IgD-negative memory B cell (primary cell): ENCODE measurements at regions not wholly inside any gene's neighbourhood (a gene's known extent, or its start where the extent isn't known, plus 50 kb on each side); places are given as distances from the start of the nearest gene placed in this dataset.

ENCODE experiments used
- H3K27ac Mint-ChIP-seq, 3 donors: one replicate each; pipeline ENCODE4 v1.8.0; 2020 to 2022; ENCODE audit warnings: mild to moderate bottlenecking in 3 of 3, mixed read lengths in 3 of 3, moderate library complexity in 1 of 3
- H3K27me3 Mint-ChIP-seq: one replicate; pipeline ENCODE4 v1.8.0; 2021; ENCODE audit warnings: mixed read lengths
- H3K36me3 Mint-ChIP-seq: one replicate; pipeline ENCODE4 v1.8.0; 2020; ENCODE audit warnings: mild to moderate bottlenecking, mixed read lengths
- H3K4me1 Mint-ChIP-seq, 3 donors: one replicate each; pipeline ENCODE4 v1.8.0; 2020 to 2022; ENCODE audit warnings: mixed read lengths in 3 of 3, mild to moderate bottlenecking in 1 of 3
- H3K4me3 Mint-ChIP-seq, 4 donors: one replicate each; pipeline ENCODE4 v1.8.0; 2020 to 2022; ENCODE audit warnings: mild to moderate bottlenecking in 4 of 4, mixed read lengths in 4 of 4, moderate library complexity in 3 of 4
- H3K9me3 Mint-ChIP-seq, 3 donors: one replicate each; pipeline ENCODE4 v1.8.0; 2020 to 2021; ENCODE audit warnings: mixed read lengths in 3 of 3, mild to moderate bottlenecking in 1 of 3

GRCh38 chr4:162640152-162640551, 476.4 kb upstream of the FSTL5 start:
- Mint-ChIP-seq H3K4me1 (no peaks in the 10 kb centered on the region), H3K4me3 (no peak overlapping the region), H3K27ac (no peak overlapping the region), H3K27me3 (no peaks in the 10 kb centered on the region), H3K9me3 (peaks cover 2 to 8% (median 5%) of the 10 kb centered on the region in 3 donors), H3K36me3 (no peaks in the 10 kb centered on the region)

DNA sequence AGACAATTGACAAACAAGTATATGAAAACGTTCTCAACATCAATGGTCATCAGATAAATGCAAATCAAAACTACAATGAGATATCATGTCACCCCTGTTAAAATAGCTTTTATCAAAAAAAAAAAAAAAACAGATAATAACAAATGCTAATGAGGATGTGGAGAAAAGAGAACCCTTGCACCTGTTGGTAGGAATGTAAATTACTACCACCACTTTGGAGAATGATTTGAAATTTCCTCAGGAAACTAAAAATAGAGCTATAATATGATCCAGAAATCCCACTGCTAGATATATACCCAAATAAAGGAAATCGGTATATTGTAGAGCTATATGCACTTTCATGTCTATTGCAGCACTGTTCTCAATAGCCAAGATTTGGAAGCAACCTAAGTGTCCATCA, 470.6 kb upstream of the FSTL5 start:
- no peaks in the 10 kb centered on the region for H3K4me1 Mint-ChIP-seq
- no peak overlapping the region for H3K4me3 Mint-ChIP-seq
- no peaks in the 10 kb centered on the region for H3K27me3 Mint-ChIP-seq
- H3K36me3 Mint-ChIP-seq, result no peaks in the 10 kb centered on the region
- peaks cover 2 to 13% (median 4%) of the 10 kb centered on the region in 3 donors for H3K9me3 Mint-ChIP-seq
- no peak overlapping the region for H3K27ac Mint-ChIP-seq

DNA sequence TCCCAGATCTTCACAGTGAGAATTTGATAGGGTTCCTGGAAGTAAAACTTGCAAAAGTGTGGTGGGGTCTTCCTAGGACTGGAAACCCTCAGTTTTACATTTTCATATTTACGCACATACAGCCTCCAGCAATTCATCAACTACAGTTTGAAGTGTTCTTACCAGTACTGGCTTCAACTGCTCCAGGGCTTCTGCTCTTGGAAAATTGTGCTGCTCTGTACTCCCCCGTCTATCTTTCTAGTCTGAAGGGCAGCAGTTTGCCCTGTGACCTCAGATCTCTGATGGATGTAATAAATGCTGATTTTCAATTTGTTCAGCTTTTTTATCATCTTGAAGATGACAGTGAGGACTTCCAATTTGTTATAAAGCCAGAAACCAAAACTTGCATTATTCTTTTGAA, 458.9 kb upstream of the FSTL5 start:
- H3K4me1 Mint-ChIP-seq, result no peaks in the 10 kb centered on the region
- no peak overlapping the region for H3K4me3 Mint-ChIP-seq
- H3K9me3 Mint-ChIP-seq, result no peaks in the 10 kb centered on the region
- no peak overlapping the region for H3K27ac Mint-ChIP-seq
- H3K27me3 Mint-ChIP-seq, result no peaks in the 10 kb centered on the region
- no peaks in the 10 kb centered on the region for H3K36me3 Mint-ChIP-seq

DNA sequence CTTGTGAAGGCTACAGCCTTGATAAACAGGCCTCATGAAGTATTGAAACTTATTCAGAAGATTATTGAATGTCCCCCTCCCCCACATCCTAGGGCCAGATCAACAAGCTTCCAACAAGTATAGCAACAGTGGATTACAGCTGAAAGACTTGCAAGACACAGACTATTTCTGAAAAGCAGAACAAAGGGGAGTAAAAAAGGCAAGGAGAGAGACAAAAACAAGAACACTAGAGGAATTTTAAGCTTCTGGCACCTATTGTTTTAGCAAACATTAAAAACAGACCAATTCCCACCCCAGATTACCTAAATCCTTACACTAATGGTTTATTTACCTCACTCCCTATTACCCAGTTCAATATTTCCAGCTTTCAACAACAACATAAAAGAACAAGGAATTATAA, 446.3 kb upstream of the FSTL5 start:
- Mint-ChIP-seq H3K27ac (no peak overlapping the region), H3K4me1 (no peaks in the 10 kb centered on the region), H3K4me3 (no peak overlapping the region), H3K36me3 (no peaks in the 10 kb centered on the region), H3K27me3 (no peaks in the 10 kb centered on the region), H3K9me3 (no peaks in the 10 kb centered on the region)

DNA sequence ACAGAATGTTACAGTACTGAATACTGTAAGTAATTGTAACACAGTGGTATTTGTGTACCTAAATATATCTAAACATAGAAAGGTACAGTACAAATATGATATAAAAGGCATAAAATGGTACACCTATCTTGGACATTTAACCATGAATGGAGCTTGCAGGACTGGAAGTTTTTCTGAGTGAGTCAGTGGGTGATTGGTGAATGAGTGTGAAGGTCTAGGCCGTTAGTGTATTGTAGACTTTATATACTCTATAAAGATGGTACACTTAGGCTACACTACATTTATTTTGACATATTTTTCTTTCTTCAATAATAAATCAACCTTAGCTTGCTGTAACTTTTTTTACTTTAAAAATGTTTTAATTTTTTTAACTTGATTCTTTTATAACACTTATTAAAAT, 422.5 kb upstream of the FSTL5 start:
- Mint-ChIP-seq H3K36me3 (no peaks in the 10 kb centered on the region), H3K9me3 (peaks cover 0 to 2% (median 0%) of the 10 kb centered on the region in 3 donors), H3K27me3 (no peaks in the 10 kb centered on the region), H3K27ac (no peak overlapping the region), H3K4me3 (no peak overlapping the region), H3K4me1 (peaks cover 0 to 1% (median 0%) of the 10 kb centered on the region in 3 donors)

DNA sequence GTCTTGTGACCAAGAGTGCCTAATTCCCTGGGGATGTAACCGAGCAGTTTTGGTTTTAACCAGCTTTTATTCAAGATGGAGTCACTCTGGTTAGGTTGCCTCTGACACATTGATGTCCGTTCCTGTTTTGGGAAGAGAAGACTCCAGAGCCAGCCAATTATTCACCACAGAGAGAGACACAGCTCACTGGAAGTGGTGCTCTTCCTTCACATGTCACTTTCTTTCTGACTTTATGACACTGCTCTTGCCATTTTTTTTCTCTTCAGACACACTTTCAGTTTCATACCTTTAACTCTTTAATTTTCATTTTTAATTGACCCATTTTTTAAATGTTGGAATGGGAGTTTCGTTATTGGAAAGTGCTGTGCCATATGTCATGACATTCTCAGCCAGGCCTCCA, 418.4 kb upstream of the FSTL5 start:
- H3K9me3 Mint-ChIP-seq, result peaks cover 0 to 2% (median 0%) of the 10 kb centered on the region in 3 donors

GRCh38 chr4:162565730-162566129, 401.9 kb upstream of the FSTL5 start:
- no peak overlapping the region for H3K4me3 Mint-ChIP-seq
- no peak overlapping the region for H3K27ac Mint-ChIP-seq
- no peaks in the 10 kb centered on the region for H3K4me1 Mint-ChIP-seq
- H3K36me3 Mint-ChIP-seq, result no peaks in the 10 kb centered on the region
- no peaks in the 10 kb centered on the region for H3K9me3 Mint-ChIP-seq
- H3K27me3 Mint-ChIP-seq, result no peaks in the 10 kb centered on the region

More for the DNA sequence above, 418.4 kb upstream of the FSTL5 start:
- Mint-ChIP-seq H3K4me1 (peaks cover 0 to 1% (median 0%) of the 10 kb centered on the region in 3 donors), H3K27me3 (no peaks in the 10 kb centered on the region), H3K36me3 (no peaks in the 10 kb centered on the region), H3K4me3 (no peak overlapping the region), H3K27ac (no peak overlapping the region)

- Mint-ChIP-seq H3K4me1 (no peaks in the 10 kb centered on the region), H3K27me3 (no peaks in the 10 kb centered on the region), H3K27ac (no peak overlapping the region), H3K36me3 (no peaks in the 10 kb centered on the region), H3K9me3 (peaks cover 0 to under 1% (median 0%) of the 10 kb centered on the region in 3 donors), H3K4me3 (no peak overlapping the region)
These were observed 396.3 kb upstream of the FSTL5 start for GRCh38 chr4:162560073-162560472.

GRCh38 chr4:162557516-162558106, 393.8 kb upstream of the FSTL5 start:
- H3K27me3 Mint-ChIP-seq, result no peaks in the 10 kb centered on the region
- H3K9me3 Mint-ChIP-seq, result peaks cover 0 to 4% (median 0%) of the 10 kb centered on the region in 3 donors
- no peak overlapping the region for H3K4me3 Mint-ChIP-seq
- H3K36me3 Mint-ChIP-seq, result no peaks in the 10 kb centered on the region
- H3K27ac Mint-ChIP-seq, result no peak overlapping the region
- no peaks in the 10 kb centered on the region for H3K4me1 Mint-ChIP-seq

DNA sequence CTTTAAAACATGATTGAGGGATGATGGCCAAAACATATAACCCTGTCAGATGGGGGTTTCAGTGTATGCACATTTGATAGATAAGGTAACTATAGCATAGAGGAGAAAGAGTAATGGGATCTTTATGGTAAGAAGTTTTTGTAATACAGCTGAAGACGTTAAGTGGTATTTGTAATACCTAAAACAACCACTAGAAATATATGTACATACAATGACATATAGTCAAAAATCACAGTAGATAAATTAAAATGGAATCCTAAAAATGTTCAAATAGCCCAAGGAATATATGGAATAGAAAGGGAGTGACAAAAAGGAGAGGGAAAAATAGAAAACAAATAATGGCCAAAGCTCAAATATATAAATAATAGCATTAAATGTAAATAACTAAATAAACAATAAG, 371.3 kb upstream of the FSTL5 start:
- H3K4me3 Mint-ChIP-seq, result no peak overlapping the region
- no peak overlapping the region for H3K27ac Mint-ChIP-seq
- no peaks in the 10 kb centered on the region for H3K4me1 Mint-ChIP-seq
- peaks cover 0 to 6% (median 0%) of the 10 kb centered on the region in 3 donors for H3K9me3 Mint-ChIP-seq
- no peaks in the 10 kb centered on the region for H3K36me3 Mint-ChIP-seq
- H3K27me3 Mint-ChIP-seq, result no peaks in the 10 kb centered on the region

DNA sequence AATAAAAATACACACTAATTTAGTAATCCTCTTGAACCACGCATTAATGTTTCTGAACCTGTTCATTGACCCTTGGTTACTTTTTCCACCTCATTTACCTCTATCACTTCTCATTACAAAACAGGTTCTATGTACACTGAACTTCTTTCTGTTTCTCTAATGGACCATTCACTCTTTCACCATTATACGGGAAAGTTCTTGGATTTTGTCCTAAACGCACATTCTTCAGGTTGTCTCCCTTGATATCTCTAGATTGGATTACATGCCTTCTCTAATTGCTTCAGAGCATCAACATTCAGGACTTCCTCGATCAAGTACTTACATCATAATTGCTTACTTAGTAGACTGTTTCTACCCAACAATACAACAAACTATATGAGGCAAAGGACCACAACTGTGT, 359.4 kb upstream of the FSTL5 start:
- H3K4me1 Mint-ChIP-seq, result no peaks in the 10 kb centered on the region

GRCh38 chr4:162522724-162523123, 358.9 kb upstream of the FSTL5 start:
- H3K27me3 Mint-ChIP-seq, result no peaks in the 10 kb centered on the region
- H3K27ac Mint-ChIP-seq, result no peak overlapping the region
- H3K36me3 Mint-ChIP-seq, result no peaks in the 10 kb centered on the region
- peaks cover 0 to 6% (median 2%) of the 10 kb centered on the region in 3 donors for H3K9me3 Mint-ChIP-seq
- H3K4me1 Mint-ChIP-seq, result no peaks in the 10 kb centered on the region
- no peak overlapping the region for H3K4me3 Mint-ChIP-seq

More for the DNA sequence above, 359.4 kb upstream of the FSTL5 start:
- Mint-ChIP-seq H3K4me3 (no peak overlapping the region), H3K36me3 (no peaks in the 10 kb centered on the region), H3K9me3 (peaks cover 0 to 6% (median 2%) of the 10 kb centered on the region in 3 donors), H3K27ac (no peak overlapping the region), H3K27me3 (no peaks in the 10 kb centered on the region)

- Mint-ChIP-seq H3K4me3 (no peak overlapping the region), H3K36me3 (no peaks in the 10 kb centered on the region), H3K9me3 (no peaks in the 10 kb centered on the region), H3K27ac (no peak overlapping the region), H3K27me3 (no peaks in the 10 kb centered on the region), H3K4me1 (no peaks in the 10 kb centered on the region)
These were observed 347.1 kb upstream of the FSTL5 start for GRCh38 chr4:162510937-162511336.

- no peaks in the 10 kb centered on the region for H3K27me3 Mint-ChIP-seq
- H3K9me3 Mint-ChIP-seq, result no peaks in the 10 kb centered on the region
- H3K27ac Mint-ChIP-seq, result no peak overlapping the region
- no peaks in the 10 kb centered on the region for H3K36me3 Mint-ChIP-seq
- H3K4me3 Mint-ChIP-seq, result no peak overlapping the region
- H3K4me1 Mint-ChIP-seq, result no peaks in the 10 kb centered on the region
These were observed 346.3 kb upstream of the FSTL5 start for GRCh38 chr4:162510115-162510514.

GRCh38 chr4:162509333-162509732, 345.5 kb upstream of the FSTL5 start:
- Mint-ChIP-seq H3K4me1 (no peaks in the 10 kb centered on the region), H3K36me3 (no peaks in the 10 kb centered on the region), H3K4me3 (no peak overlapping the region), H3K27ac (no peak overlapping the region), H3K27me3 (no peaks in the 10 kb centered on the region), H3K9me3 (no peaks in the 10 kb centered on the region)

- H3K4me3 Mint-ChIP-seq, result no peak overlapping the region
- peaks cover 2% of the 10 kb centered on the region for H3K36me3 Mint-ChIP-seq
- no peaks in the 10 kb centered on the region for H3K9me3 Mint-ChIP-seq
- H3K27ac Mint-ChIP-seq, result no peak overlapping the region
- no peaks in the 10 kb centered on the region for H3K27me3 Mint-ChIP-seq
- H3K4me1 Mint-ChIP-seq, result no peaks in the 10 kb centered on the region
These were observed 342.5 kb upstream of the FSTL5 start for GRCh38 chr4:162506253-162506652.
